DOHH2 (cell line): ENCODE measurements at regions not wholly inside any gene's neighbourhood (a gene's known extent, or its start where the extent isn't known, plus 50 kb on each side); places are given as distances from the start of the nearest gene placed in this dataset.

ENCODE experiments used
- H3F3A ChIP-seq: fragments of 200-600 bp; sonication (generic), shearing (Covaris generic); 2 replicates; pipeline ENCODE4 v1.6.0; 2016; ENCODE audit warnings: antibody characterized with exemption, mild to moderate bottlenecking; ENCODE audit not compliant: control insufficient read depth, insufficient read depth
- H3K27ac ChIP-seq: fragments of 200-600 bp; sonication (generic); 2 replicates; pipeline ENCODE4 v1.5.1; 2014; ENCODE audit warnings: low read depth, mild to moderate bottlenecking, low read length, moderate library complexity
- H3K27me3 ChIP-seq: fragments of 200-600 bp; sonication (generic); 2 replicates; pipeline ENCODE4 v1.6.1; 2014; ENCODE audit warnings: mild to moderate bottlenecking, low read length, mixed read lengths; ENCODE audit not compliant: control insufficient read depth
- H3K36me3 ChIP-seq: fragments of 200-600 bp; sonication (generic); 2 replicates; pipeline ENCODE4 v1.6.1; 2014; ENCODE audit warnings: mild to moderate bottlenecking, low read length, moderate library complexity, mixed read lengths; ENCODE audit not compliant: control insufficient read depth
- H3K4me1 ChIP-seq: fragments of 200-600 bp; sonication (generic); 2 replicates; pipeline ENCODE4 v1.6.1; 2014; ENCODE audit warnings: mild to moderate bottlenecking, low read length, mixed read lengths; ENCODE audit not compliant: control insufficient read depth
- H3K4me2 ChIP-seq: fragments of 200-600 bp; sonication (generic); 2 replicates; pipeline ENCODE4 v1.6.0; 2014; ENCODE audit warnings: mild to moderate bottlenecking, low read length, moderate library complexity
- H3K4me3 ChIP-seq: fragments of 200-600 bp; sonication (generic); 2 replicates; pipeline ENCODE4 v1.5.1; 2014; ENCODE audit warnings: mild to moderate bottlenecking, low read length, mixed read lengths
- H3K79me2 ChIP-seq: fragments of 200-600 bp; sonication (generic); 2 replicates; pipeline ENCODE4 v1.6.1; 2014; ENCODE audit warnings: mild to moderate bottlenecking, low read length, mixed read lengths; ENCODE audit not compliant: control insufficient read depth
- H3K9me2 ChIP-seq: fragments of 200-600 bp; sonication (generic); replicated peaks from 2 replicates; pipeline ENCODE4 v1.6.1; 2014; ENCODE audit warnings: mild to moderate bottlenecking, low read length, mixed read lengths; ENCODE audit not compliant: control insufficient read depth
- H3K9me3 ChIP-seq: fragments of 200-600 bp; sonication (generic); 2 replicates; pipeline ENCODE4 v1.6.1; 2014; ENCODE audit warnings: antibody characterized with exemption, low read length, mixed read lengths; ENCODE audit not compliant: control insufficient read depth, insufficient read depth
- H4K20me1 ChIP-seq: fragments of 200-600 bp; sonication (generic); 2 replicates; pipeline ENCODE4 v1.6.0; 2014; ENCODE audit warnings: low read depth, mild to moderate bottlenecking, antibody characterized with exemption, low read length, moderate library complexity; ENCODE audit not compliant: control insufficient read depth, insufficient read depth
- EZH2phosphoT487 ChIP-seq: fragments of 200-600 bp; sonication (generic); IDR thresholded peaks from 2 replicates; pipeline ENCODE4 v1.6.1; 2017; ENCODE audit warnings: borderline replicate concordance, mild to moderate bottlenecking, antibody characterized with exemption, low read length, moderate library complexity, mixed read lengths
- TF ChIP-seq, protein P1 (sequence below): fragments of 200-600 bp; sonication (generic); IDR thresholded peaks from one replicate; pipeline ENCODE4 v1.5.1; 2014; ENCODE audit warnings: antibody characterized with exemption, mild to moderate bottlenecking, low read depth, low read length; ENCODE audit not compliant: poor library complexity, severe bottlenecking

GRCh38 chr9:10706788-10707187 is 94.0 kb upstream of the PTPRD start:
- no peak overlapping the region for H3K27ac ChIP-seq
- H3K79me2 ChIP-seq, result no peaks in the 10 kb centered on the region
- H4K20me1 ChIP-seq, result no peaks in the 10 kb centered on the region
- TF ChIP-seq, protein P1, sequence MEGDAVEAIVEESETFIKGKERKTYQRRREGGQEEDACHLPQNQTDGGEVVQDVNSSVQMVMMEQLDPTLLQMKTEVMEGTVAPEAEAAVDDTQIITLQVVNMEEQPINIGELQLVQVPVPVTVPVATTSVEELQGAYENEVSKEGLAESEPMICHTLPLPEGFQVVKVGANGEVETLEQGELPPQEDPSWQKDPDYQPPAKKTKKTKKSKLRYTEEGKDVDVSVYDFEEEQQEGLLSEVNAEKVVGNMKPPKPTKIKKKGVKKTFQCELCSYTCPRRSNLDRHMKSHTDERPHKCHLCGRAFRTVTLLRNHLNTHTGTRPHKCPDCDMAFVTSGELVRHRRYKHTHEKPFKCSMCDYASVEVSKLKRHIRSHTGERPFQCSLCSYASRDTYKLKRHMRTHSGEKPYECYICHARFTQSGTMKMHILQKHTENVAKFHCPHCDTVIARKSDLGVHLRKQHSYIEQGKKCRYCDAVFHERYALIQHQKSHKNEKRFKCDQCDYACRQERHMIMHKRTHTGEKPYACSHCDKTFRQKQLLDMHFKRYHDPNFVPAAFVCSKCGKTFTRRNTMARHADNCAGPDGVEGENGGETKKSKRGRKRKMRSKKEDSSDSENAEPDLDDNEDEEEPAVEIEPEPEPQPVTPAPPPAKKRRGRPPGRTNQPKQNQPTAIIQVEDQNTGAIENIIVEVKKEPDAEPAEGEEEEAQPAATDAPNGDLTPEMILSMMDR, result no peak
- TF ChIP-seq EZH2phosphoT487, result no peak
- H3K4me2 ChIP-seq, result no peak overlapping the region
- no peak overlapping the region for H3K4me3 ChIP-seq
- H3K4me1 ChIP-seq, result no peaks in the 10 kb centered on the region
- H3K9me3 ChIP-seq, result no peaks in the 10 kb centered on the region
- no peaks in the 10 kb centered on the region for H3K9me2 ChIP-seq
- H3K27me3 ChIP-seq, result no peaks in the 10 kb centered on the region
- H3K36me3 ChIP-seq, result no peaks in the 10 kb centered on the region
- H3F3A ChIP-seq, result no peaks in the 10 kb centered on the region

DNA sequence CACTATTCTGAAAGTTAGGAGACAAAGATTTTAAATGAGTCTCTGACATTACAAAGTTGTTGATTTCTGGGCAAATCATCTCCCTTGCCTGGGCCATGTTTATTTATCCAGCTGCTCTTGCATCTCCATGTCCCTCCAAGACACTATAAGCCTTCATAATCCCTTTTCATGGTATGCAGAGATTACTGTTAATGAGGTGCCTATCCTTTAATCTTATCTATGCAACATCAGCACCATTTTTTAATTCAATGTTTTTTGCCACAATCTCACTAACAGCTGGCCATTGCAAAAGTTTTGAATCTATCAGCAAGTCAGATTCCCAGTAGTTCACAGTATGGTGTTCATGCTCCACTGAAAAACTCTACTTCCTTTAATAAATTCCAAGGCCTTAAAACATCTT is 108.5 kb upstream of the PTPRD start:
- no peak for TF ChIP-seq EZH2phosphoT487
- TF ChIP-seq, protein P1, result no peak
- H3K4me3 ChIP-seq, result no peak overlapping the region
- H3K9me3 ChIP-seq, result no peaks in the 10 kb centered on the region
- H3K79me2 ChIP-seq, result no peaks in the 10 kb centered on the region
- H4K20me1 ChIP-seq, result no peaks in the 10 kb centered on the region
- no peaks in the 10 kb centered on the region for H3F3A ChIP-seq
- no peaks in the 10 kb centered on the region for H3K9me2 ChIP-seq
- H3K27ac ChIP-seq, result no peak overlapping the region
- H3K4me1 ChIP-seq, result no peaks in the 10 kb centered on the region
- no peaks in the 10 kb centered on the region for H3K27me3 ChIP-seq
- H3K36me3 ChIP-seq, result no peaks in the 10 kb centered on the region
- H3K4me2 ChIP-seq, result no peak overlapping the region

DNA sequence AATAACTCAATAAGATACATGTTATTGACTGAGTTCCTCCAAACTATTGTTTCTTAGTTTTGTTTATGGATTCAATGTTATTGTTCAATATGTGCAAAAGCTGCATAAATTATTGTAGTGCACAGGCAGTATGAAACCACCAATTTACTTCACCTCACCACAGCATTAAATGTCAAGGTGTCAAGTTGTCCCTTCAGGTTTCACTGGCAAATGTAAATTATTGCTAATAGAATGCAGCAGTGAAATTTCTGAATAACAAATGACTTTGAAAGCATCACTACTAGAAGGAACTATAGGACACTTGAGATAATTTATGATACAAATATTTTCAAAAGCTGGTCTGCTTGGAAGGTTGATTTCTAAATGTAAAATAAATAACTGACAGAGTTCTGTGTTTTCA is 116.4 kb upstream of the PTPRD start:
- no peaks in the 10 kb centered on the region for H3K9me2 ChIP-seq
- no peaks in the 10 kb centered on the region for H3K9me3 ChIP-seq
- H4K20me1 ChIP-seq, result no peaks in the 10 kb centered on the region
- no peak overlapping the region for H3K4me3 ChIP-seq
- H3K4me2 ChIP-seq, result no peak overlapping the region
- no peaks in the 10 kb centered on the region for H3K36me3 ChIP-seq
- no peak overlapping the region for H3K27ac ChIP-seq
- H3K79me2 ChIP-seq, result no peaks in the 10 kb centered on the region
- no peak for TF ChIP-seq EZH2phosphoT487
- TF ChIP-seq, protein P1, result no peak
- H3K4me1 ChIP-seq, result no peaks in the 10 kb centered on the region
- no peaks in the 10 kb centered on the region for H3F3A ChIP-seq
- no peaks in the 10 kb centered on the region for H3K27me3 ChIP-seq

DNA sequence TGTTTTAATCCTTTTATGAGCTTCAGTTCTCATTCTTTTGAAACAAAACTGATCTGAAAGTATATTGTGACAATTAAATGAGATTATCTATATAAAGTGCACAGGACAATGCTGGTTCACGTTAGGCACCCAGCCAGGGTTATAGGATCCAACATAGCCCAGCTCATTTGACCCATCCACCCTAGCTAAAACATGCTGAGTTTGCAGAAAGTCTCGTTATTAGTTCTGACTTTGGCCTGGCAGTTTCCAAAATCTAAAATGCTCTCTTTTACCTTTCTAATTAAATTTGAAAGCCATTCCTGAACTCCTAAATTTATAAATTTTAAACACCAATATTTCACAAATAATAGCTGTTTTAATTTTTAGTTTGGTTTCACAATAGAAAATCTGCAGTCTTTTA is 131.9 kb upstream of the PTPRD start:
- Histone ChIP-seq H3K9me3 (no peaks in the 10 kb centered on the region), H3K9me2 (no peaks in the 10 kb centered on the region), H3K36me3 (no peaks in the 10 kb centered on the region), H3K4me3 (no peak overlapping the region), H3K27ac (no peak overlapping the region), H3F3A (no peaks in the 10 kb centered on the region), H3K27me3 (no peaks in the 10 kb centered on the region), H4K20me1 (no peaks in the 10 kb centered on the region), H3K4me2 (no peak overlapping the region), H3K4me1 (no peaks in the 10 kb centered on the region), H3K79me2 (no peaks in the 10 kb centered on the region)
- TF ChIP-seq, protein P1, result no peak
- TF ChIP-seq EZH2phosphoT487, result no peak
